ENCODE measurements at regions not wholly inside any gene's neighbourhood (a gene's known extent, or its start where the extent isn't known, plus 50 kb on each side); places are given as distances from the start of the nearest gene placed in this dataset.

GRCh38 chr6:127026247-127026646, 92.2 kb upstream of the RSPO3 start:
- TF ChIP-seq CTCF (conservative IDR thresholded peaks at IDR 0.05; ENCODE audit: low read depth, low read length), result no peak
- TF ChIP-seq MAZ (IDR thresholded peaks at IDR 0.05; ENCODE audit: borderline replicate concordance, low read depth, low read length), result no peak
- no peak for TF ChIP-seq POLR2A (IDR thresholded peaks at IDR 0.05; ENCODE audit: low read depth, low read length)
- no peak for TF ChIP-seq RAD21 (IDR thresholded peaks at IDR 0.05; ENCODE audit: low read length)
- TF ChIP-seq USF2 (IDR thresholded peaks at IDR 0.05; ENCODE audit: low read depth, low read length), result no peak
- no peak for TF ChIP-seq ELK1 (IDR thresholded peaks at IDR 0.05; ENCODE audit: borderline replicate concordance, low read depth, low read length)
- TF ChIP-seq CHD1 (IDR thresholded peaks at IDR 0.05; ENCODE audit: low read depth, low read length), result no peak
- TF ChIP-seq SMC3 (IDR thresholded peaks at IDR 0.05; ENCODE audit: low read depth, low read length), result no peak
- no peak for TF ChIP-seq MAFK (IDR thresholded peaks at IDR 0.05; ENCODE audit: low read depth, low read length)
- TF ChIP-seq BHLHE40 (IDR thresholded peaks at IDR 0.05; ENCODE audit: low read depth, low read length), result no peak
- no peak for TF ChIP-seq NFE2L2 (IDR thresholded peaks at IDR 0.05; ENCODE audit: low read depth, low read length)
- no peak for TF ChIP-seq MXI1 (IDR thresholded peaks at IDR 0.05; ENCODE audit: borderline replicate concordance, low read depth, low read length)
- no peak for TF ChIP-seq RCOR1 (IDR thresholded peaks at IDR 0.05; ENCODE audit: insufficient replicate concordance, low read length)
